D721Med (cell line): ENCODE measurements at regions not wholly inside any gene's neighbourhood (a gene's known extent, or its start where the extent isn't known, plus 50 kb on each side); places are given as distances from the start of the nearest gene placed in this dataset.

ENCODE experiments used
- DNase-seq: peaks from one replicate; pipeline ENCODE4 v3.0.0; 2011; ENCODE audit warnings: low spot score; ENCODE audit not compliant: insufficient read length
- FAIRE-seq: peaks from 2 replicates; lab custom pipeline; 2011; peaks lifted over from hg19 to GRCh38; lab: Jason Lieb, UNC
- CTCF ChIP-seq: IDR thresholded peaks from 2 replicates; pipeline ENCODE4 v1.5.1; 2012; ENCODE audit warnings: mild to moderate bottlenecking, control low read depth; ENCODE audit not compliant: insufficient read depth; ENCODE audit errors: missing control alignments

GRCh38 chr7:32143301-32143700 is 73.1 kb upstream of the PDE1C start:
- DNase-seq: no peak
- TF ChIP-seq CTCF: no peak
- no peak for FAIRE-seq

DNA sequence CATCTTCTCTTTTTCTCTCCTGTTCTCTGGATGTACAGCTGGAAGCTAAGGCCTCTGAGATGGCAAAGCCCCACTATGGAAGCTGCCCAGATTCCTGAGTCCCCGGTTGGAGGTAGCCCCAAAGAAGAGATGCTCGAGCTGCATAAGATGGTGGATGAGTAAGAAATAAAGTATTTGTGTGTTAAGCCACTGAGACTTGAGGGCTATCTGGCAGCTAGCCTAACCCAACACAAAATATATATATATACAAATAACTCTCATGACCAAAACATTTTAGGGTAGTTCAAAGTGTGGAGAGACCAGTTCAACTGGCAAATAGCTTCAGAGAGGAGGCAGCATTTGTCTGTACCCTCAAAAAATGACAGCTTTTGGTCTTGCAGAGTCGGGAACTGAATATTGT is 72.4 kb upstream of the PDE1C start:
- TF ChIP-seq CTCF: no peak
- DNase-seq: no peak
- no peak for FAIRE-seq

DNA sequence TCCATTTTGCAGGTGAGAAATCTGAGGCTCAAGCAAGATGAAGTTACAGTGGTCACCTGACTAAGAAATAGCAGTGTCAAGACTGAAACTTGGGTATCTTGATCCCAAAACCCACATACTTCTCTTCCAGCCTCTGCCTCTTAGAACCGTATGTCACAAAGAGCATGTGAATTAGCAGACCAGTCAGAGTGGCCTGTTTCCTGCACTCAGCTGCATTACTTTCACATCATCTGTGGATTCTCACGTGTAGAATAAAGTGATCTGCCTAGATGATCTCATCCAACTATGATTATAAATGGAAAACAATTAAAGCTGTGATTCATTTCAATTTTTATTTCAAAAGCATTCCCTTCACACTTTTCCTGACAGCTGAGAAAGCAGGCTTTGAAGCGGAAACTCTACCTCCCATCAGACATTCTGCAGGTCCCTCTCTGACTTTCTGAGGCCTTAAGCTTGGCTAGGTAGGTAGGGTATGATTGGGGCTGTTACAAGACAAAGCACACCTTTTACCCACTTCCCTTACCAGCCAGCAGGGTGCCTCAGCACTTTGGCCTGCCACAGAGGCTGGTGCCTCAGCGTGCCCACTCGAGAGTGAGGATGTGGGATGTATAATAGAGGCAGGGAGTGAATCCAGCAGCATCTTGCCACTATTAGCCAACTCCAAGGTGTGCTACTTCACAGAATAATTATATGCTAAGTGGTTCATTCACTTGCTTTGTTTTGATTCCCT is 70.2 kb upstream of the PDE1C start:
- TF ChIP-seq CTCF: no peak
- no peak for FAIRE-seq
- DNase-seq: no peak

- FAIRE-seq: no peak
- no peak for DNase-seq
- TF ChIP-seq CTCF: no peak
Observed at GRCh38 chr7:32137059-32137458, 66.9 kb upstream of the PDE1C start.

DNA sequence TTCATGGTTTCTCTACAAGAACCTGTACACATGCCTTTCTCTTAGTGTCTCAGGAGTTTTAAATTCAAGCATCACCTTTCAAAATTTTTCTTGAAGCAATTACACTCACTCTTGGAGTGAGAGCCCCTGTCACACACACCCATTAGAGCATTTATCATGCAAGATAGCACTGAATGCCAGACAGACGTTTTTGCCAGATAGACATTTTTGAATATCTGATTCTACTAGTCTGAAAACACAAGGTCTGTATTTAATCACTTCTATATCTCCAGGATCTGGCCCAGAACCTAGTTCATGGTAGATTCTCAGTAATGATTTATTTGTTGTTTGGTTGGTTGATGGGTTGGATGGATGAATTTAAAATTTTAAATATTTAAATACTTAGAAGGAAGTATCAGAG is 60.9 kb upstream of the PDE1C start:
- no peak for DNase-seq
- FAIRE-seq: no peak
- no peak for TF ChIP-seq CTCF

DNA sequence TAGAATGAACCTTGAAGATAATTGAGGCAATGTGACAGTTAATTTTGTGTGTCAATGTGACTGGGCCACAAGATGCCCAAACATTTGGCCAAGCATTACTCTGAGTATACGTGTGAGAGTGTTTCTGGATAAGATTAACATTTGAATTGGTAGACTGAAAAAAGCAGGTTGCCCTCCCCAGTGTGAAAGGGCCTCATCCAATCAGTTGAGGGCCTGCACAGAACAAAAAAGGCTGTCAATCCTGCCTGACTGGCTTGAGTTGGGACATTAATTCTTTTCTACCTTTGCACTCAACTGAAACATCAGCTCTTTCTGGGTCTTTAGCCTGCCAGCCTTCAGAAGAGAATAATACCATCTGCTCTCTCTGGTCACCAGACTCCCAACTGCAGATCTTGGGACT is 56.6 kb upstream of the PDE1C start:
- FAIRE-seq (no peak), DNase-seq (no peak)
- no peak for TF ChIP-seq CTCF
